COLO829 (cell line): ENCODE measurements at regions not wholly inside any gene's neighbourhood (a gene's known extent, or its start where the extent isn't known, plus 50 kb on each side); places are given as distances from the start of the nearest gene placed in this dataset.
"Not testable (repeated sequence)": the region's sequence is repeated elsewhere in the genome, so short reads cannot be mapped to it uniquely, and the experiment has no call there.

ENCODE experiments used
- DNase-seq: peaks from one replicate; pipeline ENCODE4 v3.0.0; 2012; ENCODE audit warnings: low spot score

DNA sequence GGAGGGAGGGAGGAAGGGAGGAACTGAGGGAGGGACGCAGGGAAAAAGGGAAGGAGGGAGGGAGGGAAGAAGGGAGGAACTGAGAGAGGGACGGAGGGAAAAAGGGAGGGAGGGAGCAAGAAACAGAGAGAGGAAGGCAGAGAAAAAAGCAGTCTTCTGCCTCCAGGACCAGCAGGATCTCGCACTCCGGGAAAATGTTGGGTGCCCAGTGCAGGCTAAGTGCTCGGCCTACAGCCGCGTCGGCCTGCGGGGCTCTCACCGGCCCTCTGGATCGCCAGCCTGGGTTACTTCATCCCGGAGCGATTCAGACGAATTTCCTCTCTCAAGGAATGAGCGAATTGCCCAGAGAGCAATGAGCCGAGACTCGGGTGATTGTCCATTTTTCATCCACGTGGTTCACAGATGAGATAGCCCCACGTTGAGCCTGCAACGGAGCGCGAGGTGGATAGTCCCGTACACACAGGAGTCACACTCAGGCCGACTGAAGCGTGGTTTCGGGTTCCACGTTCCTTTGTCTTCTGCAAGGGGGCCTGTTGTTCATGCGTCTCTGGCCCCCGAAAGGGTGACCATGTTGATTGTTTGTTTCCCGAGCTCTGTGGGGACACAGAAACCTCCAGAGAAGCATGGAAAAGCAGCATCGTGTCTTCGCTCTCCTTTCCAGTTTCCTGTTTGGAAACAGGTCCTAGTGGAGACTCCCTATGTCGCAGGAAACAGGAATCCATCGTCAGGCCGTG is 1937.1 kb upstream of the DEFB115 start:
- DNase-seq = not testable (repeated sequence)

DNA sequence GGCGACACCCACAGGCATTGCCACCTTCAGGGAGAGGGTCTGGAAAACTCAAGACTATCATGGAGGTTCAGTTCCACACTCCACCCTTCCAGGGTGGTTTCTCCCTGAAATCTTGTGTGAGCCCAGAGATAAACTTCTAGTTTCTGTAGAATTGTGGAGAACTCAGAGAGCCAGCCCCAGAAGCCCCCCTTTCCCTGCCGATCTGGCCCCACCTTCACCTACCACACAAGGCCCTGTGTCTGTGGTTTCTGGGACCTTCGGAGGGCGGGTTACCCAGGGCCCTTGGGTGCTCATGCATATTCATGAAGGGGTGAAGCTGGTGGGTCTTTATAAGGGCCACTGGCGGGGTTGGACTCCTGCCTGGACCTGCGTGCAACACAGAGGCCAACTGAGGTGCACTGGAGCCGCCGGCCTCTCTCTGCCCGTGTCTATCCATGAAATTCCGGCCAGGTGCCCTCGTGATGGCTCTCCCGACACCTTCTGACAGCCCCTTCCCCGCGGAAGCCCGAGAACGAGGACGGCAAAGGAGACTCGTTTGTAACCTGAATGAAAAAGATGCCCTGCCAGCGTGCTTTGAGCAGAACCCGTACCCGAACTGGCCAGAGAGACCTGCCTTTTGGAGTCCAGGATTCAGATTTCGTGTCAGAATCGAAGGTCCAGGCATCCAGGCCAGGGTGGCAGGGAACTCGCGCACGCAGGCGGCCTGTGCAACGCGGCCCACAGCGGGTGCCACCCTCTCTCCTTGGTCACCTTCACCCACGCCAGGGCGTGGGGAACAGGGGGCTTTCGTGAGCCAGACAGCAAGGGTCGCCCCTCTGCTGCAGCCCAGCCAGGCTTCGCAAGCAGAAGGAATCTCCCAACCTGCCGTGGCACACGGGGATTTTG is 1933.6 kb upstream of the DEFB115 start:
- DNase-seq = not testable (repeated sequence)

DNA sequence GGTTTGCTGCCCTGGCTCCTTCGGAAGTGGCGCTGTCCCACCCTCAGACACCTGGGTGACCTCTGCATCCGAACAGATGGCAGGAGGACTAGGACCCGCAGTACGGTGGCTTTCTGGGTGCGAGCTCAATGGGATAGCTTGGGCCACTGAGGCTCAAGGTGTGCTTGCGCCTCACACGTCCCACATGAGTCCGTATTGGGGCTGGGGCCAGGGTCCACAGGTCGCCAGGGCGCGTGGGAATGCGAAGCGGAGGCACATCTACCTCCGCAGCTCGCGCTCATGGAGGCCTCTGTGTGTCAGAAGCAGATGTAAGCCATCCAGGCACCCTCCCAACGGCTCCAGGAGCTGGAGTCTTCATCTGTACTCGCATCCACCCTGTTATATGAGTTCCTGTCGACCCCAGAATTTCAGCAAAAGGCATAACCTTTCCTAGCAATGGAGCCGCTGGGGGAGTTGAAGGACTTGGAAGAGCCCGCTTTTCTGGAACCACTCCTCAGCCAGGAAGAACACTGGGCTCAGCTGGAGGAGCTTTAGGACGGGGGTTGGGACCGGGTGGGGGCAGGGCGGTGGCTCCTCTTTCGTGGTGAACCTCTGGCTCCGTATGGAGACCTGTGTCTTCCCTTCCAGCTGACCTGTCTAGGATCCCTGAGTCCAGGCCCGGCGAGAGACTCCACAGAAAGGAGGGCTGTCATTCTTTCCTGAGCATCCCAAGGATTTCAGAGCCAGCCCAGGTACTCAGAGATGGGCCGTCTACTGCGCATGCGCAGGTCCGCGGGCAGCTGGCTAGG is 1932.8 kb upstream of the DEFB115 start:
- not testable (repeated sequence) for DNase-seq

DNA sequence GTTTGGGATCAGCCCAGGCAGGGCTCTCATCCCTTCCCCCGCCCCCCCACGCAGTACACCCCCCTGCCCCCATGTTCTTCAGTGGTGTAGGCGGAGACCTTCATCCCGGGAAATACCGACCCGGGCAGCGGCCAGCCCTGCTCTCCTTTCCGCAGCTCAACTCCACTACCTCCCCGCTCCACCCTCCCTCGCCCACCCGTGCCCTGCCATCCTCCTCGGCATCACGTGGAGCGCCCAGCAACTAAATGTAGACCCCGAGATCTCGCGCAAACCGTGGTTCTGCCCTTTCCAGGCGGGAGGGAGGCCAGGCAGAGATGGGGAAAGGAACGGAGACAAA is 1932.2 kb upstream of the DEFB115 start:
- DNase-seq = no peak

GRCh38 chr20:29325781-29326180 is 1931.7 kb upstream of the DEFB115 start:
- not testable (repeated sequence) for DNase-seq

- DNase-seq = no peak
These were observed 1930.9 kb upstream of the DEFB115 start for GRCh38 chr20:29326376-29327070.

GRCh38 chr20:29327600-29328420 is 1929.7 kb upstream of the DEFB115 start:
- peak; percentile 39 for DNase-seq

GRCh38 chr20:29330429-29331115 is 1926.9 kb upstream of the DEFB115 start:
- not testable (repeated sequence) for DNase-seq

- no peak for DNase-seq
These were observed 1907.6 kb upstream of the DEFB115 start for GRCh38 chr20:29349836-29350235.

DNA sequence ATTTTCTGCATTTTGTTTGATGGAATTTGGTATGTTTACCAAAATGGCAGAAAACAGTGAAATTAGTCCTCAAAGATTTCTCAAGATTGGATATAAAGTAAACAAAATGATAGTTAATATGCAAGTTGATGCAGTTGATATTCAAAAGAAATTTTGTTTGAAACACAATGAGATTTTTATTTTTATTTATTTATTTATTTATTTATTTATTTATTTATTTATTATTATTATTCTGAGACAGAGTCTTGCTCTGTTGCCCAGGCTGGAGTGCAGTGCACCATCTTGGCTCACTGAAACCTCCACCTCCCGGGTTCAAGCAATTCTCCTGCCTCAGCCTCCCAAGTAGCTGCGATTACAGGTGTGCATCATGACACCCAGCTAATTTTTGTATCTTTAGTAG is 1881.5 kb upstream of the DEFB115 start:
- DNase-seq = not testable (repeated sequence)

DNA sequence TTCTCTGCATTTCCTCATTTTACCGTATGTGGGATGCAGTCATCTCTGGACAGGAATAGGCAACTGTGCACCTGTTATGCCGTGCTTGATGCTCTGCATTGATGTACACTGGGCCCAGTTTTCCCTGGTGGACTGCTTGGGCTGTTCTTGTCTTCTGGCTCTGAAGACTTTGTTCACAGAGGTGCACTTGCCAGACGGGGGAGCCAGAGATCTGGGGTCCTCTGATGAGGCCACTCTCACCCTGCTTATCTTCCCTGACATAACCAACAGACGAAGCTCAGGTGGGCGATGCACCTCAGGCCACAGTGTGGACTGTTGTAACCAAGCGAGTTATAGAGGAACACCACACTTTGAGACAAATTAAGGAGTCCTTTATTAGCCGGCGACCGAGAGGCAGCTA is 1864.6 kb upstream of the DEFB115 start:
- DNase-seq = not testable (repeated sequence)

DNA sequence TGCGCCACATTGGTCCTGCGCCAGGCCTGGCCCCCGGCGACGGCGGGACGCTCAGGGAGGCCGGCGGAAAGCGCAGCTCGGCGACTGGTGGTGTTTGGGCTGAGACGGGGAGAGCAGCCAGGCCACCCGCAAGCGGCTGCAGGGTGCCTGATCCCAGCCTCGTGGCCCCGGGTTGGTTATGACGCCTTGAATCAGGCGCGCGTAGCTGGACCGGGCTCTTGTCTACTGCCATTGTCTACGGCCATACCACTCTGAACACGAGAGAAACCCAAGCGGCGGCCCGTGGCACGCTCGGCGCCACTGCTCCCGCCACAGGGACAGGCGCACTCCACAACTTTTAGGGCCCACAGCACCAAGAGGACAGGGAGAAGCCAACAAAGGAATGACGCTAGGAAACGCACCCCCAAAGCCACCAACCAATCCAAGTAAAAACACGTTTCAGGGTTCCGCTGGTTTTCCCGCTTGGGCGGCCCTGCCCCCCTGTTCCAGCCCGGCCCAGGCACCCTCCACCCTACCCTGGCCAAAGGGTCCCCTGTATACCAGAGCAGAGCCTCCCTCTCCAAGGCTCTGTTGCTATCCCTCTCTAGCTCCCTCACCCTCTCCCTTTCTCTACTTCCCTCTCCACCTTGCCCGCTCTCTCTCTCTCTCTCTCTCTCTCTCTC is 1849.3 kb upstream of the DEFB115 start:
- no peak for DNase-seq

- not testable (repeated sequence) for DNase-seq
These were observed 1848.8 kb upstream of the DEFB115 start for GRCh38 chr20:29408707-29409106.

DNA sequence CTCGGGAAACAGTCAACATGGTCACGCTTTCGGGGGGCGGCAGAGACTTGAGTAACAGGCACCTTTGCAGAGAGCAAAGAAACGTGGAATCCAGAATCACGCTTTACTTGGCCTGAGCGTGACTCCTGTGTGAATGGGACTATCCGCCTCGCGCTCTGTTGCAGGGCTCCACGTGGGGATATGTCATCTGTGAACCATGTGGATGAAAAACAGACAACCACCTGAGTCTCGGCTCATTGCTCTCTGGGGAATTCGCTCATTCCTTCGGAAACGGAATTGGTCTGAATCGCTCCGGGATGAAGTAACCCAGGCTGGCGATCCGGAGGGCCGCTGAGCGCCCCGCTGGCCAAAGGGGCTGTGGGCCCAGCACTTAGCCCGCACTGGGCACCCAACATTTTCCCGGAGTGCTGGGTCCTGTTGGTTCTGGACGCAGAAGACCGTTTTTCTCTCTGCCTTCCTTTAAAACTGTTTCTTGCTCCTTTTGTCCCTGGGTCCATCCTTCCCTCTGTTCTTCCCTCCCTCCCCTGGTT is 1848.2 kb upstream of the DEFB115 start:
- DNase-seq = not testable (repeated sequence)

DNA sequence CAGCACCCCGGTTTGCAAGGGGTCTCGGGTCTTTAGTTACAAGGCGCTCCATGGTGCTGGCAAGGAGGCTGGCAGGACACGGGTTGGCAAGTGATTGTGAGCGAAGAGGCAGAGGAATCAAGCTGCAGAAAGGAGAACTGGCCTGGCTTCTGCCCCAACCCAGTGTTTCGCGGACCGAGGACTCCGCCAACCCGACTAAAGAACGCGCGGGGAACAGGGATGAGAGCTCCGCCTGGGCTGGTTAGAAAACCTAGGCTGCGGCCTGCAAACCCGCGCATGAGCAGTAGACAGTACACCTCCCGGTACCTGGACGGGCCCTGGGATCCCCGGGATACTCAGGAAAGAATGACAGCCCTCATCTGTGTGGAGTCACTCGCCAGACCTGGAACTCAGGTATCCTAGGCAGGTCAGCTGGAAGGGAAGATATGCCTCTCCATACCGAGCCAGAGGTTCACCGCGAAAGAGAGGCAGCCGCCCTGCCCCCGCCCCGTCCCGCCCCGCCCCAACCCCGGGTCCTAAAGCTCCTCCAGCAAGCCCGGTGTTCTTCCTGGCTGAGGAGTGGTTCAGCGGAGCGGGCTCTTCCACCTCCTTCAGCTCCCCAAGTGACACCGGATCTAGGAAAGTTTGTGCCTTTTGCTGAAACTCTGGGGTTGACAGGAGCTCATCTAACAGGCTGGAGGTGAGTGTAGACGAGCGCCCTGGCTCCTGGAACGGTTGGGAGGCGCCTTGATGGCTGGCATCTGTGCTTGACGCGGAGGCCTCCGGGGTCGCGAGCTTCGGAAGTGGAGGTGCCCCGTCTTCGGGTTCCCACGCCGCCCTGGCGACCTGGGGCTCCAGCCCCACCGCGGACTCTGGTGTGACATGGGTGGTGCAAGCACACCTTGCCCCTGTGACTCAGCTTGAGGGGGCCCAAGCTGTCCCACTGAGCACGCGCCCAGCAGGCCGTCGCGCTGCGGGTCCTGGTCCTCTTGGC is 1847.3 kb upstream of the DEFB115 start:
- no peak for DNase-seq

GRCh38 chr20:29410806-29411457 is 1846.5 kb upstream of the DEFB115 start:
- DNase-seq = no peak

DNA sequence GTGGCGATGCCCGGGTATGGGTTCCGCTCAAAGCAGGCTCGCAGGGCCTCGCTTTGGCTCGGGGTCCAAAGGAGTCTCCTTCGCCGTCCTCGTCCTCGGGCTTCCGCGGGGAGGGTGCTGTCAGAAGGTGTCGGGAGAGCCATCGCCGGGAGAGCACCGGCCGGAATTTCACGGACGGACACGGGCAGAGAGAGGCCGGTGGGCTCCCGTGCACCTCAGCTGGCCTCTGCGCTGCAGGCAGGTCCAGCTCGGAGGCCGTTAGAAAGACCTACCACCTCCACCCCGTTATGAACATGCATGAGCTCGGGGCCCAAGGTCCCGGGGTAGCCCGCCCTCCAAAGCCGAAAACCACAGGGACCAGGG is 1846.0 kb upstream of the DEFB115 start:
- DNase-seq = not testable (repeated sequence)

DNA sequence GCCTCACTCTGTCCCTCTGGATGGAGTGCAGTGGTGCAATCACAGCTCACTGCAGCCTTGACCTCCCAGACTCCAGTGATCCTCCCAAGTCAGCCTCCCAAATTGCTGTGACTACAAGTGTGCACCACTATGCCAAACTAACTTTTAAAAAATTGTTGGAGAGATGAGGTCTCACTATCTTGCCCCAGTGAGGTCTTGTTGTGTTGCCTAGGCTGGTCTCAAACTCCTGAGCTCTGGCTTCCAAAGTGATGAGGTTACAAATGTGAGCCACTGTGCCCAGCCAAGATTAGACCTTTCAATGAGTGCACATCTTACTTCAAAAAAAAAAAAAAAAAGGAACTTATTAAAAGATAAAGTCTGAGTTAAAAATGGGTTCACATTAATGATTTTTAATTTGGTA is 1838.1 kb upstream of the DEFB115 start:
- no peak for DNase-seq
